NB4 (cell line): ENCODE measurements at regions not wholly inside any gene's neighbourhood (a gene's known extent, or its start where the extent isn't known, plus 50 kb on each side); places are given as distances from the start of the nearest gene placed in this dataset.

Source experiments
- CTCF ChIP-seq: IDR thresholded peaks from one replicate; pipeline ENCODE4 v1.5.1; 2012; ENCODE audit warnings: low read depth, low read length
- MAX ChIP-seq: IDR thresholded peaks from 2 replicates; pipeline ENCODE4 v1.6.1; 2011; ENCODE audit warnings: low read depth, low read length
- MYC ChIP-seq: IDR thresholded peaks from 2 replicates; pipeline ENCODE4 v1.6.1; 2011; ENCODE audit warnings: low read depth, low read length
- POLR2A ChIP-seq: IDR thresholded peaks from 2 replicates; pipeline ENCODE4 v1.6.1; 2011; ENCODE audit warnings: mild to moderate bottlenecking; ENCODE audit not compliant: insufficient read length; ENCODE audit errors: extremely low read depth

- TF ChIP-seq POLR2A (no peak), CTCF (no peak), MAX (no peak), MYC (no peak)
These were observed 1877.7 kb upstream of the ACO1 start for GRCh38 chr9:30506749-30507148.
